ENCODE measurements at regions not wholly inside any gene's neighbourhood (a gene's known extent, or its start where the extent isn't known, plus 50 kb on each side); places are given as distances from the start of the nearest gene placed in this dataset.

GRCh38 chr14:104446611-104447010 is 133.0 kb upstream of the C14orf180 start:
- TF ChIP-seq REST (IDR thresholded peaks at IDR 0.05; ENCODE audit: borderline replicate concordance) (no peak), SMC3 (conservative IDR thresholded peaks at IDR 0.05; ENCODE audit: poor library complexity) (no peak), MXI1 (conservative IDR thresholded peaks at IDR 0.05; ENCODE audit: poor library complexity, severe bottlenecking) (no peak), EP300 (conservative IDR thresholded peaks at IDR 0.05; ENCODE audit: poor library complexity, severe bottlenecking) (no peak), CTCF (IDR thresholded peaks at IDR 0.05; ENCODE audit: poor library complexity, severe bottlenecking) (no peak), EZH2 (IDR thresholded peaks at IDR 0.05; ENCODE audit: borderline replicate concordance, insufficient read depth, low read length, poor library complexity, severe bottlenecking) (no peak), RAD21 (conservative IDR thresholded peaks at IDR 0.05) (no peak), TAF1 (IDR thresholded peaks at IDR 0.05; ENCODE audit: low read depth) (no peak), POLR2AphosphoS5 (IDR thresholded peaks at IDR 0.05) (no peak)
- Histone ChIP-seq H3K9me3 (ENCODE audit: low read length) (no peaks in the 10 kb centered on the region), H3F3A (ENCODE audit: insufficient read depth, low read length, poor library complexity, severe bottlenecking) (no peaks in the 10 kb centered on the region), H3K27ac (ENCODE audit: low read length) (no peak overlapping the region), H2AFZ (ENCODE audit: low read depth, low read length) (no peak overlapping the region), H3K4me2 (ENCODE audit: low read length) (no peak overlapping the region), H3K36me3 (ENCODE audit: insufficient read depth, low read length) (no peaks in the 10 kb centered on the region), H3K27me3 (ENCODE audit: insufficient read depth, low read depth, low read length) (no peaks in the 10 kb centered on the region), H3K9ac (ENCODE audit: low read length) (no peak overlapping the region), H3K79me2 (replicated peaks; ENCODE audit: insufficient read depth, low read length) (no peaks in the 10 kb centered on the region), H4K20me1 (ENCODE audit: insufficient read depth) (no peaks in the 10 kb centered on the region), H3K4me3 (ENCODE audit: low read length) (no peak overlapping the region), H3K9me2 (ENCODE audit: insufficient read depth, low read length) (no peaks in the 10 kb centered on the region)

GRCh38 chr14:104447750-104448149 is 131.8 kb upstream of the C14orf180 start:
- H3K79me2 ChIP-seq (replicated peaks; ENCODE audit: insufficient read depth, low read length): no peaks in the 10 kb centered on the region
- no peaks in the 10 kb centered on the region for H3F3A ChIP-seq (ENCODE audit: insufficient read depth, low read length, poor library complexity, severe bottlenecking)
- H3K9ac ChIP-seq (ENCODE audit: low read length): no peak overlapping the region
- no peak overlapping the region for H3K4me2 ChIP-seq (ENCODE audit: low read length)
- H3K9me3 ChIP-seq (ENCODE audit: low read length): no peaks in the 10 kb centered on the region
- no peak overlapping the region for H2AFZ ChIP-seq (ENCODE audit: low read depth, low read length)
- no peak overlapping the region for H3K27ac ChIP-seq (ENCODE audit: low read length)
- no peaks in the 10 kb centered on the region for H4K20me1 ChIP-seq (ENCODE audit: insufficient read depth)
- TF ChIP-seq POLR2AphosphoS5 (IDR thresholded peaks at IDR 0.05) (no peak), RAD21 (conservative IDR thresholded peaks at IDR 0.05) (no peak), TAF1 (IDR thresholded peaks at IDR 0.05; ENCODE audit: low read depth) (no peak), CTCF (IDR thresholded peaks at IDR 0.05; ENCODE audit: poor library complexity, severe bottlenecking) (no peak), SMC3 (conservative IDR thresholded peaks at IDR 0.05; ENCODE audit: poor library complexity) (no peak), REST (IDR thresholded peaks at IDR 0.05; ENCODE audit: borderline replicate concordance) (no peak), MXI1 (conservative IDR thresholded peaks at IDR 0.05; ENCODE audit: poor library complexity, severe bottlenecking) (no peak), EP300 (conservative IDR thresholded peaks at IDR 0.05; ENCODE audit: poor library complexity, severe bottlenecking) (no peak), EZH2 (IDR thresholded peaks at IDR 0.05; ENCODE audit: borderline replicate concordance, insufficient read depth, low read length, poor library complexity, severe bottlenecking) (no peak)
- no peaks in the 10 kb centered on the region for H3K9me2 ChIP-seq (ENCODE audit: insufficient read depth, low read length)
- no peaks in the 10 kb centered on the region for H3K27me3 ChIP-seq (ENCODE audit: insufficient read depth, low read depth, low read length)
- no peaks in the 10 kb centered on the region for H3K36me3 ChIP-seq (ENCODE audit: insufficient read depth, low read length)
- H3K4me3 ChIP-seq (ENCODE audit: low read length): no peak overlapping the region
